ENCODE measurements at regions not wholly inside any gene's neighbourhood (a gene's known extent, or its start where the extent isn't known, plus 50 kb on each side); places are given as distances from the start of the nearest gene placed in this dataset.

- H3K27me3 Mint-ChIP-seq (ENCODE audit: low read depth): peaks cover 19% of the 10 kb centered on the region
- no peak overlapping the region for H3K4me3 Mint-ChIP-seq
- H3K4me1 Mint-ChIP-seq: peaks cover 14% of the 10 kb centered on the region
- no peak for TF ChIP-seq CTCF (IDR thresholded peaks at IDR 0.05; ENCODE audit: unreplicated experiment in 3 of 3)
- H3K36me3 Mint-ChIP-seq (ENCODE audit: low read depth): no peaks in the 10 kb centered on the region
- peaks cover 5% of the 10 kb centered on the region for H3K9me3 Mint-ChIP-seq
- no peak overlapping the region for H3K27ac Mint-ChIP-seq
These were observed 83.9 kb upstream of the EIF5 start for GRCh38 chr14:103250181-103250580.

- TF ChIP-seq CTCF (IDR thresholded peaks at IDR 0.05; ENCODE audit: unreplicated experiment in 3 of 3): no peak
- H3K9me3 Mint-ChIP-seq: peaks cover 5% of the 10 kb centered on the region
- peaks cover 15% of the 10 kb centered on the region for H3K27me3 Mint-ChIP-seq (ENCODE audit: low read depth)
- no peak overlapping the region for H3K27ac Mint-ChIP-seq
- H3K4me1 Mint-ChIP-seq: peaks cover 8% of the 10 kb centered on the region
- no peaks in the 10 kb centered on the region for H3K36me3 Mint-ChIP-seq (ENCODE audit: low read depth)
- no peak overlapping the region for H3K4me3 Mint-ChIP-seq
These were observed 83.2 kb upstream of the EIF5 start for GRCh38 chr14:103250874-103251273.

DNA sequence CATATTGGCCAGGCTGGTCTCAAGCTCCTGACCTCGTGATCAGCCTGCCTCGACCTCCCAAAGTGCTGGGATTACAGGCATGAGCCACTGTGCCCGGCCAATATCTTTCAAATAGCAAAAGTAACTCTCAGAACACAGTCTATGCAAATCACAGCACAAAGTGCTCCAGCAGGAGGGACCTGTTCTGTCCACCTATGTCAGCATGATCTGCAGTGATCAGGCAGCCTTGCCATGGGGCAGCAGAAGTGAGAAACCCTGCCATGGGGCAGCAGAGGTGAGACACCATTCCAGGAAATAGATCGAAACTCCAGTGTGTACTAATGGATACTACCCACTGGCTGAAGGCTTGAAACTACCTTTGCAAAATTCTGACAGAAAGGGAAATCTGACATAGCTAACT is 78.5 kb upstream of the EIF5 start:
- peaks cover 2% of the 10 kb centered on the region for H3K9me3 Mint-ChIP-seq
- H3K27ac Mint-ChIP-seq: peak overlapping the region in 1 of 3 experiments; percentile 32
- TF ChIP-seq CTCF (IDR thresholded peaks at IDR 0.05; ENCODE audit: unreplicated experiment in 3 of 3): no peak
- no peak overlapping the region for H3K4me3 Mint-ChIP-seq
- H3K27me3 Mint-ChIP-seq (ENCODE audit: low read depth): peaks cover 11% of the 10 kb centered on the region
- no peaks in the 10 kb centered on the region for H3K36me3 Mint-ChIP-seq (ENCODE audit: low read depth)
- peaks cover 4% of the 10 kb centered on the region for H3K4me1 Mint-ChIP-seq

- H3K9me3 Mint-ChIP-seq: peaks cover 2% of the 10 kb centered on the region
- TF ChIP-seq CTCF (IDR thresholded peaks at IDR 0.05; ENCODE audit: unreplicated experiment in 3 of 3): no peak
- no peaks in the 10 kb centered on the region for H3K36me3 Mint-ChIP-seq (ENCODE audit: low read depth)
- H3K4me3 Mint-ChIP-seq: no peak overlapping the region
- peak overlapping the region; percentile 9 to 79 (median 68) for H3K27ac Mint-ChIP-seq
- H3K27me3 Mint-ChIP-seq (ENCODE audit: low read depth): peaks cover 5% of the 10 kb centered on the region
- peaks cover 11% of the 10 kb centered on the region for H3K4me1 Mint-ChIP-seq
These were observed 77.6 kb upstream of the EIF5 start for GRCh38 chr14:103256406-103256805.

DNA sequence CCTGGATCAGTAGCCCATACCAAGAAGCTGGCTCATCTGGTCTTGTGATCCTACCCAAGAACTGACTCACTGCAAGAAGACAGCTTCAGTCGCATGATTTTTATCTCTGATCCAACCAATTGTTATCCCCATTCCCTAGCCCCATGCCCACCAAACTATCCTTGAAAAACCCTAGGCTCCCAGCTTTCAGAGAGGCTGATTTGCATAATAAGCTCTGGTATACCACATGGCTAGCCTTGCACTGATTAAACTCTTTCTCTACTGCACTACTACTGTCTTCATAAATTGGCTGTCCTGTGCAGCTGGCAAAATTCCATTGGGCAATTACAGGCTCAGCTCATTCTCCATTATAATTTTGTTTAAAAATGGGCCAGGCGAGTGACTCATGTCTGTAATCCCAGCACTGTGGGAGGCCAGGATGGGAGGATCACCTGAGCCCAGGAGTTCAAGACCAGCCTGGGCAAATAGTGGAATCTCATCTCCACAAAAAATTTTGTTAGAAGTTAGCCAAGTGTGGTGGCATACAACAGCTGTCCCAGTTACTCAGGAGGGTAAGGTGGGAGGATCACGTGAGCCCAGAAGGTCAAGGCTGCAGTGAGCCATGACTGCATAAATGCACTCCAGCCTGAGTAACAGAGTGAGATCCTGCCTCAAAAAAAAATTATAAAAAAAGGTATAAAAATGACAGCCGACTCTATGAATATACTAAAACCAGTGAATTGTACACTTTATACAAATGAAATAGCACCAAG is 76.7 kb upstream of the EIF5 start:
- H3K27ac Mint-ChIP-seq: peak overlapping the region; percentile 9 to 79 (median 68)
- H3K4me3 Mint-ChIP-seq: no peak overlapping the region
- TF ChIP-seq CTCF (IDR thresholded peaks at IDR 0.05; ENCODE audit: unreplicated experiment in 3 of 3): no peak

DNA sequence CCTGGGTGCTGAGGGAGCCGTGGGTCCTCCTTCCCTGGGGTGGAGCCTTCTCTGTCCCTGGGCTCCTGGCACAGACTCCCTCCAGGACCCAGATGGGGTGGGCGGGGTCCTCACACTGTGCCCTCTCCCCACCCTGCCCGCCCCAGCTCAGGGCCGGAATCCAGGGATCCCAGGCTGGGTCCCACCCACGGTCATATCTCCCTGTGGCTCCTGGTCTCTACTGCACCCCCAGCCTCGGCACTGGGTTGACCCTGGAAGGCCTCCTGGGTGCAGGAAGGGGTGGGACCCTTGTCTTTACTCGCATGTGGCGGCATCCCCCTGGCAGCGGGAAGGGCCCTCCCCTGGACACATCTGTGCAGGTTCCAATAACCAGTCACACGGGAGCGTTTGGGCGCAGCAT is 75.8 kb upstream of the EIF5 start:
- Mint-ChIP-seq H3K27me3 (ENCODE audit: low read depth) (peaks cover 11% of the 10 kb centered on the region), H3K36me3 (ENCODE audit: low read depth) (no peaks in the 10 kb centered on the region), H3K9me3 (no peaks in the 10 kb centered on the region), H3K4me3 (no peak overlapping the region), H3K4me1 (peaks cover 18% of the 10 kb centered on the region), H3K27ac (no peak overlapping the region)
- TF ChIP-seq CTCF (IDR thresholded peaks at IDR 0.05; ENCODE audit: unreplicated experiment in 3 of 3): no peak

More for the DNA sequence above, 76.7 kb upstream of the EIF5 start:
- Mint-ChIP-seq H3K27me3 (ENCODE audit: low read depth) (peaks cover 5% of the 10 kb centered on the region), H3K4me1 (peaks cover 18% of the 10 kb centered on the region), H3K9me3 (no peaks in the 10 kb centered on the region), H3K36me3 (ENCODE audit: low read depth) (no peaks in the 10 kb centered on the region)
